Neural progenitor cell (in vitro differentiated cells): ENCODE measurements at regions not wholly inside any gene's neighbourhood (a gene's known extent, or its start where the extent isn't known, plus 50 kb on each side); places are given as distances from the start of the nearest gene placed in this dataset.
"Not testable (repeated sequence)": the region's sequence is repeated elsewhere in the genome, so short reads cannot be mapped to it uniquely, and the experiment has no call there.

ENCODE experiments used
- DNase-seq: peaks from one replicate; pipeline ENCODE4 v3.0.0-alpha.2; 2016; ENCODE audit warnings: low spot score
- H2AFZ ChIP-seq: fragments of 200-600 bp; sonication (generic); replicated peaks from 2 replicates; pipeline ENCODE4 v1.6.1; 2016; ENCODE audit warnings: antibody characterized with exemption
- H3F3A ChIP-seq: fragments of 200-600 bp; sonication (generic); 2 replicates; pipeline ENCODE4 v1.6.1; 2016; ENCODE audit warnings: antibody characterized with exemption, low read depth
- H3K27ac ChIP-seq: fragments of 200-600 bp; sonication (generic); 2 replicates; pipeline ENCODE4 v1.5.1; 2016; ENCODE audit warnings: mild to moderate bottlenecking
- H3K27me3 ChIP-seq: fragments of 200-600 bp; sonication (generic); 2 replicates; pipeline ENCODE4 v1.6.1; 2016; ENCODE audit warnings: mild to moderate bottlenecking, moderate library complexity
- H3K36me3 ChIP-seq: fragments of 200-600 bp; sonication (generic); 2 replicates; pipeline ENCODE4 v1.5.1; 2016
- H3K4me1 ChIP-seq: fragments of 200-600 bp; sonication (generic); 2 replicates; pipeline ENCODE4 v1.6.1; 2016; ENCODE audit warnings: mixed run types
- H3K4me2 ChIP-seq: fragments of 200-600 bp; sonication (generic); 2 replicates; pipeline ENCODE4 v1.6.1; 2016
- H3K4me3 ChIP-seq: fragments of 200-600 bp; sonication (generic); 2 replicates; pipeline ENCODE4 v1.5.1; 2016
- H3K79me2 ChIP-seq: fragments of 200-600 bp; sonication (generic); 2 replicates; pipeline ENCODE4 v1.6.1; 2016; ENCODE audit warnings: low read depth
- H3K9ac ChIP-seq: fragments of 200-600 bp; sonication (generic); 2 replicates; pipeline ENCODE4 v1.6.1; 2016
- H3K9me3 ChIP-seq: fragments of 200-600 bp; sonication (generic); 2 replicates; pipeline ENCODE4 v1.5.1; 2016; ENCODE audit warnings: low read depth
- H4K20me1 ChIP-seq: fragments of 200-600 bp; sonication (generic); 2 replicates; pipeline ENCODE4 v1.6.1; 2016; ENCODE audit warnings: low read depth
- H3K27ac Mint-ChIP-seq: 3 replicates; pipeline ENCODE4 v1.8.0; 2021; ENCODE audit warnings: mixed read lengths
- H3K27me3 Mint-ChIP-seq: 2 replicates; pipeline ENCODE4 v1.8.0; 2022; ENCODE audit warnings: low read depth, mild to moderate bottlenecking, inconsistent platforms, moderate library complexity, mixed read lengths; ENCODE audit not compliant: insufficient read depth
- H3K36me3 Mint-ChIP-seq: 3 replicates; pipeline ENCODE4 v1.8.0; 2021; ENCODE audit warnings: mixed read lengths
- H3K4me1 Mint-ChIP-seq: 3 replicates; pipeline ENCODE4 v1.8.0; 2021; ENCODE audit warnings: mixed read lengths
- H3K4me3 Mint-ChIP-seq: 3 replicates; pipeline ENCODE4 v1.8.0; 2021; ENCODE audit warnings: mild to moderate bottlenecking, moderate library complexity, mixed read lengths
- H3K9me3 Mint-ChIP-seq: 3 replicates; pipeline ENCODE4 v1.8.0; 2020; ENCODE audit warnings: mixed read lengths
- CTCF ChIP-seq: fragments of 200-600 bp; sonication (generic); IDR thresholded peaks from 2 replicates; pipeline ENCODE4 v1.5.1; 2017; ENCODE audit warnings: antibody characterized with exemption, mild to moderate bottlenecking
- EZH2 ChIP-seq: fragments of 200-600 bp; sonication (generic); IDR thresholded peaks from 2 replicates; pipeline ENCODE4 v1.6.1; 2017; ENCODE audit warnings: antibody characterized with exemption, mild to moderate bottlenecking, moderate library complexity
- EZH2phosphoT487 ChIP-seq: fragments of 200-600 bp; sonication (generic); IDR thresholded peaks from 2 replicates; pipeline ENCODE4 v1.6.1; 2017; ENCODE audit warnings: antibody characterized with exemption

GRCh38 chr14:43132441-43132840 lies 1374.6 kb downstream of the FSCB start:
- Mint-ChIP-seq H3K9me3 (peaks cover 7% of the 10 kb centered on the region), H3K27ac (no peak overlapping the region), H3K4me3 (no peak overlapping the region), H3K4me1 (no peaks in the 10 kb centered on the region), H3K27me3 (no peaks in the 10 kb centered on the region), H3K36me3 (no peaks in the 10 kb centered on the region)
- no peaks in the 10 kb centered on the region for H3K79me2 ChIP-seq
- H3K4me1 ChIP-seq, result no peaks in the 10 kb centered on the region
- no peak overlapping the region for H3K4me2 ChIP-seq
- no peaks in the 10 kb centered on the region for H3K9me3 ChIP-seq
- TF ChIP-seq EZH2phosphoT487, result no peak
- no peak for TF ChIP-seq CTCF
- no peak for TF ChIP-seq EZH2
- no peaks in the 10 kb centered on the region for H4K20me1 ChIP-seq
- no peak overlapping the region for H3K4me3 ChIP-seq
- no peaks in the 10 kb centered on the region for H3F3A ChIP-seq
- no peak overlapping the region for H3K9ac ChIP-seq
- no peaks in the 10 kb centered on the region for H3K27me3 ChIP-seq
- no peak for DNase-seq
- no peaks in the 10 kb centered on the region for H3K36me3 ChIP-seq
- H2AFZ ChIP-seq, result no peak overlapping the region
- H3K27ac ChIP-seq, result no peak overlapping the region

GRCh38 chr14:43128429-43128828 lies 1378.7 kb downstream of the FSCB start:
- not testable (repeated sequence) for H3K4me2 ChIP-seq, H3K4me3 Mint-ChIP-seq, H4K20me1 ChIP-seq, H3K9ac ChIP-seq, H3K36me3 ChIP-seq, H3K9me3 ChIP-seq, H3K27ac ChIP-seq, H3K36me3 Mint-ChIP-seq, H3K27me3 ChIP-seq, H3K4me1 Mint-ChIP-seq, H3K9me3 Mint-ChIP-seq, H3K79me2 ChIP-seq, H3K4me3 ChIP-seq, DNase-seq, H2AFZ ChIP-seq, H3K27ac Mint-ChIP-seq, H3F3A ChIP-seq, H3K4me1 ChIP-seq, H3K27me3 Mint-ChIP-seq

- H3K4me1 Mint-ChIP-seq, H4K20me1 ChIP-seq, H3F3A ChIP-seq, H3K9ac ChIP-seq, H3K4me1 ChIP-seq, H3K4me3 ChIP-seq, H3K4me2 ChIP-seq, H3K27me3 ChIP-seq, H3K9me3 ChIP-seq, H2AFZ ChIP-seq, H3K27ac ChIP-seq, H3K9me3 Mint-ChIP-seq, H3K36me3 ChIP-seq, H3K27me3 Mint-ChIP-seq, H3K36me3 Mint-ChIP-seq, DNase-seq, H3K27ac Mint-ChIP-seq, H3K79me2 ChIP-seq, H3K4me3 Mint-ChIP-seq: not testable (repeated sequence)
Measured at GRCh38 chr14:43127874-43128273, 1379.2 kb downstream of the FSCB start.

- TF ChIP-seq EZH2phosphoT487, result no peak
- TF ChIP-seq CTCF, result no peak
- TF ChIP-seq EZH2, result no peak
- Histone ChIP-seq H4K20me1 (no peaks in the 10 kb centered on the region), H3K27ac (no peak overlapping the region), H3K79me2 (no peaks in the 10 kb centered on the region), H3K4me2 (no peak overlapping the region), H3F3A (no peaks in the 10 kb centered on the region), H3K4me1 (no peaks in the 10 kb centered on the region), H3K4me3 (no peak overlapping the region), H3K36me3 (no peaks in the 10 kb centered on the region), H2AFZ (no peak overlapping the region), H3K27me3 (no peaks in the 10 kb centered on the region), H3K9me3 (no peaks in the 10 kb centered on the region), H3K9ac (no peak overlapping the region)
- H3K27ac Mint-ChIP-seq, result no peak overlapping the region
- H3K4me3 Mint-ChIP-seq, result no peak overlapping the region
- DNase-seq, result no peak
- H3K9me3 Mint-ChIP-seq, result peaks cover 12% of the 10 kb centered on the region
- peaks cover 2% of the 10 kb centered on the region for H3K27me3 Mint-ChIP-seq
- no peaks in the 10 kb centered on the region for H3K4me1 Mint-ChIP-seq
- H3K36me3 Mint-ChIP-seq, result no peaks in the 10 kb centered on the region
Measured at GRCh38 chr14:43123544-43123943, 1383.5 kb downstream of the FSCB start.
